ENCODE measurements at regions not wholly inside any gene's neighbourhood (a gene's known extent, or its start where the extent isn't known, plus 50 kb on each side); places are given as distances from the start of the nearest gene placed in this dataset.

- no peak for TF ChIP-seq CTCF (IDR thresholded peaks at IDR 0.05)
These were observed 268.7 kb upstream of the SALL1 start for GRCh38 chr16:51419768-51420167.

DNA sequence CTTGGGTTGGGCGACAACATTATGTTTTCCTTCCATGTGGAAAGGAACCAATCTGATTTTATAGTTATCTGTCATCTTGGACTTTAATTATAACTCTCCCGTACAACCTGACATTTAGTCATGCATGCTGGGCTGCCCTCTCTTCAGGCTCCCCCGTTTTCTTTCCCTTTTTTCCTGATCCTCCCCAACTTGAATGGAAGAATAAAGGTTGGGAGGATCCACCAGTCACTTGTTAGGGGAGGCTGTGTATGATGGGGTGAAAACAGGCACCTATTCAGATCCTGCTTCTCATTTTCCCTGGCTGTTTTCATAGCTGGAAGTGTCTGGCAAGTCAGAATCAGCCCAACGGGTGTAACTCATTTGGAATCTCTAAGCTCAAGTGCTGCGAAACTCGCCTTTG lies 267.2 kb upstream of the SALL1 start:
- TF ChIP-seq CTCF (IDR thresholded peaks at IDR 0.05) = no peak

DNA sequence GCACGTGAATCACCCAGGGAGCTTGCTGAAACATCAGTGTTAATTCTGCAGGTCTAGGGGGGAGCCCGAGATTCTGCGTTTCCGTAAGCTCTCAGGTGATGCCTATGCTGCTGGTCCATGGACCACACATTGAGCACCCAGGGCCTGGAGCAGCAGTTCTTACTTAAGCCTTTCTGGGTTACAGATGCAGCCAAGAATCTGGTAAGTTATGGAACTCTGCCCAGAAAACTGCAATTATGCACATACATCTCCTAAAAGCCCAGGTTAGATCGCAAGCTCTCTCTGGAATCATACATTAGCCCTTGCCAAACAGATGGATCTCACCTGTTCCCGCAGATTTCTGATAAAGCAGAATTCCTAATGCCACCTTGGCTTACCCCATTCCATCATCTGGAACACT lies 265.9 kb upstream of the SALL1 start:
- TF ChIP-seq CTCF (IDR thresholded peaks at IDR 0.05) = no peak

- TF ChIP-seq CTCF (IDR thresholded peaks at IDR 0.05) = no peak
These were observed 259.1 kb upstream of the SALL1 start for GRCh38 chr16:51410125-51410524.

DNA sequence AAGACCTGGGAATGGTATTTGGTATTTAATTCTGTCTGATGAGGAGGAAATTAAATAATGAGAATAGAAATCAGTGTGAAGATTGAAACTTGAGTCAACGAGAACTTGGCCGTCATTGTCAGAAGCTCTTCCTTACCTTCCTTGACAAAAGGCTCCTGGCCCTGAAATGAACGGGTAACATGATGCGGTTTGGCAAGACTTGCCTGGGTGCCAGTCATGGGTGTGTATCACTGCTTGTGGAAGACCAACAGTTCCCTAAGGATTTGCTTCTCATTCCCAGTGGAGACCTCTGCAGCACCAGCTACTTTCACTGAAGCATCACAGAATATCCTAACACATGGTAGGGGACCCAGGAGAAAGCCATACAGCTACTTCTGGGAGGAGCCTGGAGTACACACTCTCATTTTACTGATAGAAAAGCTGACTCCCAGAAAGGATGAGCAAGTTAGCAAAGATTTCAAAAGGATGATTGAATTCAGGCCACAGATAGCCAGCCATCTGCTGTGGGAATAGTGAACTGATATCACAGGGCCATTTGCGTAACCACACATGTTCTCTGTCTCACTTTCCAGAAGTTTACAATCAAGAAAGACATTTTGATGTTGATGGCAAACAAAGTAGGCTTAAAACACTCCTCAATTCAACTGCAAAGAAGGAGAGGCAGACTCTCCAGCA lies 258.1 kb upstream of the SALL1 start:
- TF ChIP-seq CTCF (IDR thresholded peaks at IDR 0.05) = no peak

DNA sequence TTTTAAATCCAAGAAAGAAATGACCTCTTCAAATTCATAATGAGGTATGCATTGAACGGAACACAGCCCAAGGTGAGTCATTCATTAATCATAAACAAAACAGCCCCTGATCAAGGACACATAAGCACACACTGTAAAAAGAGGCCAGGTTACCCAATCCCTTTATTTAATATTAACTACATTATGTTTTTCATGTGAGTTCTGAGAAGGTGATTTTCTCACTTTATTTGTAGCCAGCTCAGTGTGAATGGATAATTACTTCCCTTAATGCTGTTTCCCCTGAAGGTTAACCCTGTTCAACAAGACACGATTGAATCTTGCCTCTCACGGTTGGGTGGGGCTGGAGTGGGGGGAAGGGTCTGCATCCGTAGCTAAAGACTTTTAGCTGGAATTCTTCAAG lies 257.3 kb upstream of the SALL1 start:
- TF ChIP-seq CTCF (IDR thresholded peaks at IDR 0.05) = no peak

- TF ChIP-seq CTCF (IDR thresholded peaks at IDR 0.05) = no peak
These were observed 256.9 kb upstream of the SALL1 start for GRCh38 chr16:51407921-51408320.

DNA sequence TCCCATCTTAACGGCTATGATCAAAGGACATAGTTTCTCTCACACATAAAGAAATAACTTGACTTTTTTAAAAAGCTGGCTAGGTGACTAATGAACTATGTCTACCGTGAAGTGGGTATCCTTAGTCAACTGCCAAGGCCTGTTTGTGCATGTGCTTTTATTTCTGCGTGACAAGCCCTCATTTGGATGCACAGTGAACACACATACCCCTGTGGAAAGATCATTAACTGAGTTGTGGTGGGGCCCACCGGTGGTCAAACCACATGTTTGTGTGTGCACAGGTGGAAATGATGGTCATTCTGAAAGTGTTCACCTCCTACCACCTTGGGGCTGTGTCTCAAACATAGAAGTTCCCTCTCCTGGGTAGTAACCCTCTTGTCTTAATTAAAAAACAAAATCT lies 256.1 kb upstream of the SALL1 start:
- no peak for TF ChIP-seq CTCF (IDR thresholded peaks at IDR 0.05)

All from LNCAP (cell line).